Neural cell (in vitro differentiated cells): ENCODE measurements at regions not wholly inside any gene's neighbourhood (a gene's known extent, or its start where the extent isn't known, plus 50 kb on each side); places are given as distances from the start of the nearest gene placed in this dataset.

Experiments used
- H2AFZ ChIP-seq: fragments of 200-600, 300-800 bp; sonication (generic), shearing (Covaris generic); 2 replicates; pipeline ENCODE4 v1.6.0; 2014; ENCODE audit warnings: low read depth, mild to moderate bottlenecking, antibody characterized with exemption, low read length, moderate library complexity
- H3F3A ChIP-seq: fragments of 200-600 bp; shearing (Covaris generic); 2 replicates; pipeline ENCODE4 v1.6.1; 2016; ENCODE audit warnings: mild to moderate bottlenecking, moderate library complexity, mixed read lengths, antibody characterized with exemption, low read length; ENCODE audit not compliant: insufficient read depth, poor library complexity, severe bottlenecking
- H3K27ac ChIP-seq: fragments of 200-600, 300-800 bp; sonication (generic), shearing (Covaris generic); 2 replicates; pipeline ENCODE4 v1.5.1; 2014; ENCODE audit warnings: mild to moderate bottlenecking, low read length, moderate library complexity
- H3K27me3 ChIP-seq: fragments of 300-800, 200-600 bp; sonication (generic), shearing (Covaris generic); 2 replicates; pipeline ENCODE4 v1.6.0; 2014; ENCODE audit warnings: mild to moderate bottlenecking, low read depth, low read length, moderate library complexity; ENCODE audit not compliant: insufficient read depth
- H3K36me3 ChIP-seq: fragments of 300-800, 200-600 bp; sonication (generic), shearing (Covaris generic); 2 replicates; pipeline ENCODE4 v1.5.1; 2014; ENCODE audit warnings: mild to moderate bottlenecking, antibody characterized with exemption, low read length, moderate library complexity; ENCODE audit not compliant: insufficient read depth
- H3K4me2 ChIP-seq: fragments of 300-800, 200-600 bp; sonication (generic), shearing (Covaris generic); 2 replicates; pipeline ENCODE4 v1.6.0; 2014; ENCODE audit warnings: mild to moderate bottlenecking, low read length
- H3K4me3 ChIP-seq: fragments of 300-800, 200-600 bp; sonication (generic), shearing (Covaris generic); 2 replicates; pipeline ENCODE4 v1.5.1; 2014; ENCODE audit warnings: mild to moderate bottlenecking, low read length, moderate library complexity
- H3K79me2 ChIP-seq: fragments of 200-600 bp; shearing (Covaris generic); replicated peaks from 2 replicates; pipeline ENCODE4 v1.6.0; 2014; ENCODE audit warnings: mild to moderate bottlenecking, low read length, moderate library complexity; ENCODE audit not compliant: insufficient read depth
- H3K9ac ChIP-seq: fragments of 300-800, 200-600 bp; sonication (generic), shearing (Covaris generic); 2 replicates; pipeline ENCODE4 v1.6.1; 2016; ENCODE audit warnings: mild to moderate bottlenecking, low read length, mixed read lengths
- H3K9me2 ChIP-seq: fragments of 200-600 bp; shearing (Covaris generic); 2 replicates; pipeline ENCODE4 v1.6.1; 2016; ENCODE audit warnings: mild to moderate bottlenecking, low read length, mixed read lengths; ENCODE audit not compliant: insufficient read depth
- H3K9me3 ChIP-seq: fragments of 200-600, 300-800 bp; sonication (generic), shearing (Covaris generic); 2 replicates; pipeline ENCODE4 v1.6.1; 2016; ENCODE audit warnings: mild to moderate bottlenecking, mixed run types, low read length, moderate library complexity, mixed read lengths
- H4K20me1 ChIP-seq: fragments of 200-600 bp; shearing (Covaris generic); 2 replicates; pipeline ENCODE4 v1.6.1; 2016; ENCODE audit warnings: mild to moderate bottlenecking, mixed run types; ENCODE audit not compliant: insufficient read depth
- EP300 ChIP-seq: fragments of 450-650 bp; conservative IDR thresholded peaks from 2 replicates; pipeline ENCODE4 v1.6.1; 2014; ENCODE audit warnings: antibody characterized with exemption, mild to moderate bottlenecking, moderate library complexity; ENCODE audit not compliant: poor library complexity, severe bottlenecking
- EZH2 ChIP-seq: fragments of 200-600, 300-800 bp; shearing (Covaris generic), sonication (generic); IDR thresholded peaks from 2 replicates; pipeline ENCODE4 v1.6.1; 2014; ENCODE audit warnings: antibody characterized with exemption, low read length, borderline replicate concordance, mild to moderate bottlenecking; ENCODE audit not compliant: insufficient read depth, poor library complexity, severe bottlenecking
- MXI1 ChIP-seq: fragments of 450-650 bp; conservative IDR thresholded peaks from 2 replicates; pipeline ENCODE4 v1.6.1; 2014; ENCODE audit warnings: antibody characterized with exemption, mild to moderate bottlenecking; ENCODE audit not compliant: poor library complexity, severe bottlenecking
- POLR2AphosphoS5 ChIP-seq: IDR thresholded peaks from 2 replicates; pipeline ENCODE4 v1.6.1; 2012
- RAD21 ChIP-seq: fragments of 450-650 bp; conservative IDR thresholded peaks from 2 replicates; pipeline ENCODE4 v1.6.1; 2014; ENCODE audit warnings: antibody characterized with exemption, mild to moderate bottlenecking, moderate library complexity
- REST ChIP-seq: IDR thresholded peaks from 2 replicates; pipeline ENCODE4 v1.6.1; 2012; ENCODE audit warnings: borderline replicate concordance
- SMC3 ChIP-seq: fragments of 450-650 bp; conservative IDR thresholded peaks from 2 replicates; pipeline ENCODE4 v1.6.1; 2014; ENCODE audit warnings: antibody characterized with exemption, mild to moderate bottlenecking, moderate library complexity; ENCODE audit not compliant: poor library complexity
- TAF1 ChIP-seq: IDR thresholded peaks from 2 replicates; pipeline ENCODE4 v1.6.1; 2012; ENCODE audit warnings: low read depth
- TF ChIP-seq, protein P1 (sequence below): fragments of 450-650 bp; IDR thresholded peaks from 2 replicates; pipeline ENCODE4 v1.5.1; 2014; ENCODE audit warnings: antibody characterized with exemption, mild to moderate bottlenecking, moderate library complexity; ENCODE audit not compliant: poor library complexity, severe bottlenecking

DNA sequence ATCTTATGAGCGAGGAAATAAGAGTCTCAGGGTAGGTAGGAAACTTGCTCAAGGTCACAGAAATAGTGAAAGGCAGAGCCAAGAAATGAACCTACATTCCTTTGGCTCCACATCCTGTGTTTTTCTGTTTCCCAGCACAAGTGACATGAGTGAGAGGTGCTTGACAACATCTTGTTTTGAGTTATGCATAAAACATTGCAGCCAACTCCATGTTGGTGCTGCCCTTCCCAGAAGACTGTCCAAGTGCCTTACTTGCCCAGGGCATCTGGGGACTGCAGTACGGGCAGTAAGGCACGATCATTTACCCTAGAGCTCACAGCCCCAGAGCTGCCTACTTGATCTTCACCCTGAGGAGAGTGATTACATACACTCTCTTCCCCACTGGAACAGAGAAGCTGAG, 148.8 kb downstream of the NOC3L start:
- Histone ChIP-seq H4K20me1 (no peaks in the 10 kb centered on the region), H3K4me2 (no peak overlapping the region)

GRCh38 chr10:94214481-94214893, 148.3 kb downstream of the NOC3L start:
- Histone ChIP-seq H3K4me2 (no peak overlapping the region), H3K4me3 (no peak overlapping the region), H3K27me3 (no peaks in the 10 kb centered on the region), H3K79me2 (no peaks in the 10 kb centered on the region), H3K9me3 (no peaks in the 10 kb centered on the region), H3K9ac (no peak overlapping the region), H3K36me3 (no peaks in the 10 kb centered on the region), H3F3A (no peaks in the 10 kb centered on the region), H2AFZ (no peak overlapping the region), H3K9me2 (no peaks in the 10 kb centered on the region), H3K27ac (no peak overlapping the region), H4K20me1 (no peaks in the 10 kb centered on the region)
- TF ChIP-seq REST (no peak), MXI1 (no peak), POLR2AphosphoS5 (no peak), TAF1 (no peak), SMC3 (no peak), EZH2 (no peak), RAD21 (no peak), EP300 (no peak)
- TF ChIP-seq, protein P1, sequence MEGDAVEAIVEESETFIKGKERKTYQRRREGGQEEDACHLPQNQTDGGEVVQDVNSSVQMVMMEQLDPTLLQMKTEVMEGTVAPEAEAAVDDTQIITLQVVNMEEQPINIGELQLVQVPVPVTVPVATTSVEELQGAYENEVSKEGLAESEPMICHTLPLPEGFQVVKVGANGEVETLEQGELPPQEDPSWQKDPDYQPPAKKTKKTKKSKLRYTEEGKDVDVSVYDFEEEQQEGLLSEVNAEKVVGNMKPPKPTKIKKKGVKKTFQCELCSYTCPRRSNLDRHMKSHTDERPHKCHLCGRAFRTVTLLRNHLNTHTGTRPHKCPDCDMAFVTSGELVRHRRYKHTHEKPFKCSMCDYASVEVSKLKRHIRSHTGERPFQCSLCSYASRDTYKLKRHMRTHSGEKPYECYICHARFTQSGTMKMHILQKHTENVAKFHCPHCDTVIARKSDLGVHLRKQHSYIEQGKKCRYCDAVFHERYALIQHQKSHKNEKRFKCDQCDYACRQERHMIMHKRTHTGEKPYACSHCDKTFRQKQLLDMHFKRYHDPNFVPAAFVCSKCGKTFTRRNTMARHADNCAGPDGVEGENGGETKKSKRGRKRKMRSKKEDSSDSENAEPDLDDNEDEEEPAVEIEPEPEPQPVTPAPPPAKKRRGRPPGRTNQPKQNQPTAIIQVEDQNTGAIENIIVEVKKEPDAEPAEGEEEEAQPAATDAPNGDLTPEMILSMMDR, result no peak

More for the DNA sequence above, 148.8 kb downstream of the NOC3L start:
- TF ChIP-seq EZH2 (no peak), SMC3 (no peak), MXI1 (no peak), EP300 (no peak), TAF1 (no peak), RAD21 (no peak), POLR2AphosphoS5 (no peak), REST (no peak)
- TF ChIP-seq, protein P1, result no peak
- H3K4me3 ChIP-seq, result no peak overlapping the region
- H3K9me3 ChIP-seq, result no peaks in the 10 kb centered on the region
- no peaks in the 10 kb centered on the region for H3K79me2 ChIP-seq
- H3F3A ChIP-seq, result no peaks in the 10 kb centered on the region
- H2AFZ ChIP-seq, result no peak overlapping the region
- no peaks in the 10 kb centered on the region for H3K9me2 ChIP-seq
- no peaks in the 10 kb centered on the region for H3K27me3 ChIP-seq
- no peak overlapping the region for H3K9ac ChIP-seq
- no peak overlapping the region for H3K27ac ChIP-seq
- no peaks in the 10 kb centered on the region for H3K36me3 ChIP-seq
